ENCODE measurements at regions not wholly inside any gene's neighbourhood (a gene's known extent, or its start where the extent isn't known, plus 50 kb on each side); places are given as distances from the start of the nearest gene placed in this dataset.

GRCh38 chr13:59483501-59484145 is 680.1 kb downstream of the DIAPH3 start:
- no peaks in the 10 kb centered on the region for H3K79me2 ChIP-seq (ENCODE audit: low read length)
- intact Hi-C loops (cut with micrococcal nuclease) = no loop called here
- TF ChIP-seq EZH2 (IDR thresholded peaks at IDR 0.05; ENCODE audit: low read length, unreplicated experiment) (no peak), EZH2phosphoT487 (IDR thresholded peaks at IDR 0.05; ENCODE audit: borderline replicate concordance, low read length) (no peak)
- TF ChIP-seq, protein P1, sequence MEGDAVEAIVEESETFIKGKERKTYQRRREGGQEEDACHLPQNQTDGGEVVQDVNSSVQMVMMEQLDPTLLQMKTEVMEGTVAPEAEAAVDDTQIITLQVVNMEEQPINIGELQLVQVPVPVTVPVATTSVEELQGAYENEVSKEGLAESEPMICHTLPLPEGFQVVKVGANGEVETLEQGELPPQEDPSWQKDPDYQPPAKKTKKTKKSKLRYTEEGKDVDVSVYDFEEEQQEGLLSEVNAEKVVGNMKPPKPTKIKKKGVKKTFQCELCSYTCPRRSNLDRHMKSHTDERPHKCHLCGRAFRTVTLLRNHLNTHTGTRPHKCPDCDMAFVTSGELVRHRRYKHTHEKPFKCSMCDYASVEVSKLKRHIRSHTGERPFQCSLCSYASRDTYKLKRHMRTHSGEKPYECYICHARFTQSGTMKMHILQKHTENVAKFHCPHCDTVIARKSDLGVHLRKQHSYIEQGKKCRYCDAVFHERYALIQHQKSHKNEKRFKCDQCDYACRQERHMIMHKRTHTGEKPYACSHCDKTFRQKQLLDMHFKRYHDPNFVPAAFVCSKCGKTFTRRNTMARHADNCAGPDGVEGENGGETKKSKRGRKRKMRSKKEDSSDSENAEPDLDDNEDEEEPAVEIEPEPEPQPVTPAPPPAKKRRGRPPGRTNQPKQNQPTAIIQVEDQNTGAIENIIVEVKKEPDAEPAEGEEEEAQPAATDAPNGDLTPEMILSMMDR (conservative IDR thresholded peaks at IDR 0.05; ENCODE audit: low read depth, low read length) = no peak
- H3K27me3 ChIP-seq (ENCODE audit: low read length) = no peaks in the 10 kb centered on the region
- H3K27ac ChIP-seq (ENCODE audit: low read length) = no peak overlapping the region
- no peaks in the 10 kb centered on the region for H3K9me2 ChIP-seq (replicated peaks; ENCODE audit: low read length)
- H3K36me3 ChIP-seq (ENCODE audit: low read depth, low read length) = no peaks in the 10 kb centered on the region
- H3F3A ChIP-seq (ENCODE audit: low read length, unreplicated experiment) = no peaks in the 10 kb centered on the region
- no peak overlapping the region for H3K4me3 ChIP-seq (ENCODE audit: low read length)
- H4K20me1 ChIP-seq (ENCODE audit: low read length) = no peaks in the 10 kb centered on the region
- H3K4me1 ChIP-seq (ENCODE audit: insufficient read depth, low read length) = no peaks in the 10 kb centered on the region
- H3K4me2 ChIP-seq (ENCODE audit: low read length) = no peak overlapping the region
- no peak overlapping the region for H2AFZ ChIP-seq (ENCODE audit: low read length)
- CTCF ChIA-PET = no interaction called here
- H3K9ac ChIP-seq (ENCODE audit: low read length) = no peak overlapping the region
- no peaks in the 10 kb centered on the region for H3K9me3 ChIP-seq (ENCODE audit: low read length)
- BruUV-seq (replicated peaks) = no TSS peak
- POLR2A ChIA-PET (ENCODE audit: unreplicated experiment) = no interaction called here
- ATAC-seq (no peak), DNase-seq (no peak)

- H3K4me2 ChIP-seq (ENCODE audit: low read length) = no peak overlapping the region
- CTCF ChIA-PET = no interaction called here
- no peaks in the 10 kb centered on the region for H3K9me3 ChIP-seq (ENCODE audit: low read length)
- ATAC-seq = no peak
- POLR2A ChIA-PET (ENCODE audit: unreplicated experiment) = no interaction called here
- TF ChIP-seq EZH2 (IDR thresholded peaks at IDR 0.05; ENCODE audit: low read length, unreplicated experiment) = no peak
- TF ChIP-seq, protein P1 (conservative IDR thresholded peaks at IDR 0.05; ENCODE audit: low read depth, low read length) = 0 out of 2 replicates have a peak, but pooled peaks have one; percentile 21
- no peak overlapping the region for H3K9ac ChIP-seq (ENCODE audit: low read length)
- no peak overlapping the region for H3K27ac ChIP-seq (ENCODE audit: low read length)
- H3K27me3 ChIP-seq (ENCODE audit: low read length) = no peaks in the 10 kb centered on the region
- no peaks in the 10 kb centered on the region for H3F3A ChIP-seq (ENCODE audit: low read length, unreplicated experiment)
- H3K4me1 ChIP-seq (ENCODE audit: insufficient read depth, low read length) = no peaks in the 10 kb centered on the region
- BruUV-seq (replicated peaks) = no TSS peak
- no peaks in the 10 kb centered on the region for H3K9me2 ChIP-seq (replicated peaks; ENCODE audit: low read length)
- intact Hi-C loops (cut with micrococcal nuclease) = no loop called here
- H3K36me3 ChIP-seq (ENCODE audit: low read depth, low read length) = no peaks in the 10 kb centered on the region
- H2AFZ ChIP-seq (ENCODE audit: low read length) = no peak overlapping the region
- no peak overlapping the region for H3K4me3 ChIP-seq (ENCODE audit: low read length)
- no peaks in the 10 kb centered on the region for H4K20me1 ChIP-seq (ENCODE audit: low read length)
- no peak for DNase-seq
- H3K79me2 ChIP-seq (ENCODE audit: low read length) = no peaks in the 10 kb centered on the region
Measured at GRCh38 chr13:59487883-59488282, 675.8 kb downstream of the DIAPH3 start.

DNA sequence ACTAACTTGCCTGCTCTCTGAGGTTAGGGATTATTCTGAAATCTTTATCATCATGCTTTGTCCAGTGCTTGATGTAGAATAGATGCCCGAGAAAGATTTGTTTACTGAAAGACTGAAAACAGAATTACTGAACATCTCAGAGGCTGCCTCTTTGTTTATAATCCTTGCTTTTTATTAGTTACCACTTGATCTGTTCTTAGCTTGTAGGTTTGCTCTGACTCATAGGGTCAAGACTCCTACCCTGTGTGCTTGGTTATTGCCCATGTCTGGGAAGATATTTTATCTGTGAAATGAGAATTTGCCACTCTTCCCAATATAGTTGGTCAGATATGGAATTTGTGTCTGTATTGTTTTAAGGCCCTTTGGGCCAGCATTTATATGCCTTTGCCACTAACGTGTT is 675.3 kb downstream of the DIAPH3 start:
- intact Hi-C loops (cut with micrococcal nuclease) = no loop called here
- peak; percentile 3 for DNase-seq
- H3K79me2 ChIP-seq (ENCODE audit: low read length) = no peaks in the 10 kb centered on the region
- H3K27me3 ChIP-seq (ENCODE audit: low read length) = no peaks in the 10 kb centered on the region
- H3K9me3 ChIP-seq (ENCODE audit: low read length) = no peaks in the 10 kb centered on the region
- H3K9me2 ChIP-seq (replicated peaks; ENCODE audit: low read length) = no peaks in the 10 kb centered on the region
- peak; percentile 84 for ATAC-seq
- no peaks in the 10 kb centered on the region for H3F3A ChIP-seq (ENCODE audit: low read length, unreplicated experiment)
- no peak overlapping the region for H3K9ac ChIP-seq (ENCODE audit: low read length)
- H3K4me3 ChIP-seq (ENCODE audit: low read length) = no peak overlapping the region
- no peak overlapping the region for H2AFZ ChIP-seq (ENCODE audit: low read length)
- CTCF ChIA-PET = no interaction called here
- no peaks in the 10 kb centered on the region for H3K36me3 ChIP-seq (ENCODE audit: low read depth, low read length)
- no peak overlapping the region for H3K27ac ChIP-seq (ENCODE audit: low read length)
- TF ChIP-seq EZH2phosphoT487 (IDR thresholded peaks at IDR 0.05; ENCODE audit: borderline replicate concordance, low read length) (no peak), EZH2 (IDR thresholded peaks at IDR 0.05; ENCODE audit: low read length, unreplicated experiment) (no peak)
- H3K4me1 ChIP-seq (ENCODE audit: insufficient read depth, low read length) = no peaks in the 10 kb centered on the region
- no peak overlapping the region for H3K4me2 ChIP-seq (ENCODE audit: low read length)
- POLR2A ChIA-PET (ENCODE audit: unreplicated experiment) = no interaction called here
- no TSS peak for BruUV-seq (replicated peaks)
- H4K20me1 ChIP-seq (ENCODE audit: low read length) = no peaks in the 10 kb centered on the region
